T47D (cell line): ENCODE measurements at regions not wholly inside any gene's neighbourhood (a gene's known extent, or its start where the extent isn't known, plus 50 kb on each side); places are given as distances from the start of the nearest gene placed in this dataset.

Source experiments
- DNase-seq, 2 experiments: peaks; one replicate each; pipeline versions ENCODE4 v3.0.0 to v3.0.0-alpha.2; 2011 to 2012; ENCODE audit warnings: low read depth in 1 of 2, low spot score in 1 of 2
- JUND ChIP-seq: IDR thresholded peaks from 2 replicates; pipeline ENCODE4 v1.6.1; 2012; ENCODE audit warnings: low read depth
- in situ Hi-C: cut with HindIII; loops from 2 replicates; pipeline ENCODE4 v1.10.0; 2016; ENCODE audit warnings: low sequenced_read_pairs, low pct_unique_long_range_greater_than_20kb

DNA sequence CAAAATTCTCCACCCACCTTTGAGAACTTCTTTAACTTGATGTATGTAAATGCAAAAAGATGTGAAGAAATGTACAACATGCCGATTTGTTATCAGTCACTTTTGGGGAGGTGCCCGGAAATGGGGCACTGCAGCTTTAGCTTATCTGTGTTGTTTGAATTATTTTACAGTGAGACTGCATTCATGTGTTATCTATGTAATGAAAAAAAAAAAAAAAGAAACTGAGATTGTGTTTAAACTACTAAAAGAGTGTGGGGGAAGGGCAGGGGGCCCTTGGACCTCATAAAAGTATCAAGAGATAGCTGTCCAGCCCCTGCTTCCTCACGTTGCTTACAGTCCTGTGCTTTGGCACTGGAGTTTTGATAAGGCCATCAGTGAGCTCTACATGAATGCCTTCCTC lies 259.4 kb downstream of the STK31 start:
- DNase-seq, result no peak
- no peak for TF ChIP-seq JUND
- in situ Hi-C loops, result no loop called here

DNA sequence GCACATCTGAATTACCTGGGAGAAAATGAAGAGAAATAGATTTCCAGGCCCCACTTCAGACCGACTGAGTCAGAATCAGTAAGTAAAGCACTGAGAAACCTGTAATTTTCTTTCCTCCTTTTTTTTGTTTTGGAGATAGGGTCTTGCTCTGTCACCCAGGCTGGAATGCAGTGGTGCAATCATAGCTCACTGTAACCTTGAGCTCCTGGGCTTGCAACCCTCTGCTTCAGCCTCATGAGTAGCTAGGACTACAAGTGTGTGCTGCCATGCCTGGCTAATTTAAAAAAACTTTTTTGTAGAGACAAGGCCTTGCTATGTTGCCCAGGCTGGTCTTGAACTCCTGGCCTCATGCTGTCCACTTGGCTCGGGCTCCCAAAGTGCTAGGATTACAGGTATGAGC lies 260.2 kb downstream of the STK31 start:
- in situ Hi-C loops, result no loop called here
- DNase-seq, result no peak
- TF ChIP-seq JUND, result no peak

DNA sequence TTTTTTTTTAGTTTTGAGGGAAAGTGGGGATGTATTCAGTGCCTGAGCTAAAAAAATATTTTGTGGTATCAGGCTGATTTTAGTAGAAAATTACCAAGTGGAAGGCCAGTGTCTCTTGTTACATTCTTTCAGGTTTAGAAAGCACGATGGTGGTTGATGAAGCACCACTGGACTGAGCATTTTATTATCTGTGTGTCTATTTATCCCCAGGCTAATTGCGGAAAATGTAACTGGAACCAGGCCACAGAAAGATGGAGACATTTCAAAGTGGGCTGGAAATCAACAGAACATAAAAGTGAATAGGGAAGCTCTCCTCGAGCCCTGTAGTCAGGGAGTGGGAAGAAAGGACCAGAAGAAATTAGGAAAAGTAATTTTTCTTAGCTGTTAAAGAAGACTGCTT lies 261.0 kb downstream of the STK31 start:
- DNase-seq, result no peak
- in situ Hi-C loops, result no loop called here
- no peak for TF ChIP-seq JUND

DNA sequence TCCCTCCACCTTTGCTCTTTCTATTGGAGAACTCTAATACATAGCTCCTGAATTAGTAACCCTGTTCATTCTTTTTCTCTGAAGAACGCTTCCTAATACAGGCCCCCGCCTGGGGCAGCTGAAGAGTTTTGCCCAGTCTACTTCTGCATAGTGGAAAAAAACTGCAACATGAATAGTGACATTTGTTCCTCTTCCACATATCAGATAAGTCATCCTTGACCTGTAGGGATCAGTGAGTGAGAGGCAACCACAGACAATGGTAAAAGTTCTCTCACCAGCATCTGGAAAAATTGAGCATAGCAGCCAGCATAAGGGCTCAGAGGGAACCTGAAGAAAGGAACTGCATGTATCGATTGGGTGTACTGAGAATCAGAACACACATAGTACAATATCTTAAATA lies 262.0 kb downstream of the STK31 start:
- in situ Hi-C loops, result no loop called here
- TF ChIP-seq JUND, result no peak
- DNase-seq, result no peak

DNA sequence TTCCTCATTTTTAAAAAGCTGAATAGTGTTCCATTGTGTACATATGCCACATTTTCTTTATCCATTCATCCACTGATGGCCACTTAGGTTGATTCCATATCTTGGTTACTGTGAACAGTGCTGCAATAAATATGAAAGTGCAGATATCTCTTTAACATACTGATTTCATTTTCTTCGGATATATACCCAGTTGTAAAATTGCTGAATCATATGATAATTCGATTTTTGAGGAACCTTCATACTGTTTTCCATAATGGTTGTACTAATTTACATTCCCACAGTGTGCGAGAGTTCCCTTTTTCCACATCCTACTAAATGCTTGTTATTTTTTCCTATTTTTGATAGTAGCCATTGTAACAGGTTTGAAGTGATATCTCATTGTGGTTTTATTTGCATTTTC lies 263.2 kb downstream of the STK31 start:
- in situ Hi-C loops, result no loop called here
- TF ChIP-seq JUND, result no peak
- DNase-seq, result no peak

DNA sequence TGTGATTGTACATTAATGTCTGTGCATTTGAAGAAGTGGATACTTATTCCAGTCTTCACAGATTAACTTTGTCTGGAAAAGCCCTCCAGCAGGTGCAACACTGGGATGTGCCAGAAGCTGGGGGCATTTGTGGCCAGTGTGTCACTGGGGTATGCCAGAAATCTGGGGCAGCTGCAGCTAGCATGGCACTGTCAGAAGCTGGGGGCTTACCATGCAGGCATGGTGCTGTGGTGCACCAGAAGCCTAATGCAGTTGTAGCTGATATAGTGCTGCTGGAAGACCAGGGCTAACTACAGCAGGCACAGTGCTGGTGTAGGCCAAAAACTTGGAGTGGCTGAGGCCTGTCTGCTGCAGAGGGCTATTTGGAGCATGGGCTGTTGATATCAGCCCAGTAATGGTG lies 270.1 kb downstream of the STK31 start:
- DNase-seq, result no peak
- no peak for TF ChIP-seq JUND
- in situ Hi-C loops, result no loop called here

DNA sequence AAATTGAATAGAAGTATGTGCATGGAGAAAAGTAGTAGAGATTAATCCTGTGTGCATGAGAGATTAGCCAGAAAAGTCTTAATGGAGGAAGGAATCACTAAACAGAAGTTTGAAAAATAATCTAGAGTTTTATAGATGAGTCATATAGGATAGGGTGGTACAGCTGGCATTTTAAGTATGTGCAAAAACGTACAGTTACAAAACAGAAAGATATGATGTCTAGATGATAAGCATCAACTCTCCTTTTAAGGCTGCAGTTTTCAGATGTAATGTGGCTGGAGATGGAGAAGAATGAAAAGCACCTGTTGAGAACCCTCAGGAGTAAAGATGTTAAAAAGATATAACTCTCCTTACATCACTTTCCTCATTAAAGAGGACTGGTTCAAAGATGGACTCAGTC lies 271.3 kb downstream of the STK31 start:
- in situ Hi-C loops, result no loop called here
- no peak for TF ChIP-seq JUND

DNA sequence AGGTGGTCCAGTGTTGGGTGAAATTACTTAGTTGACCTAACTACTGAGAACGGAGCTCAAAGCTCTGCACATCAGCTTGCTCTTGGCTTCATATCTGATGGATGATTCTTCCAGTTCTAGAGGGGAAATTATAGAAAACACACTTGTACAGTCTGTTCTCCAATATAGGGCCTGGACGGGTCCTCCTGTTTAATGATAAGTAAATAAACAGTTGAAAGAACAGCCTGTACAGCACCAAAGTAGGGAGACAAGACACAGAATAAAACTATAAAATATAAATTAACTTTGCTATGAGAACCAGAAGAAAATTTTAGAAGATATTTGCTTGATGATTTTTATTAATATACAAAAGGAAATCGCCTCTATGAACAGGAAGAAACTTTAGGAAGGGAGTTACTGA lies 271.7 kb downstream of the STK31 start:
- no peak for TF ChIP-seq JUND
- DNase-seq, result no peak
- in situ Hi-C loops, result no loop called here

More for the DNA sequence above, 271.3 kb downstream of the STK31 start:
- no peak for DNase-seq

DNA sequence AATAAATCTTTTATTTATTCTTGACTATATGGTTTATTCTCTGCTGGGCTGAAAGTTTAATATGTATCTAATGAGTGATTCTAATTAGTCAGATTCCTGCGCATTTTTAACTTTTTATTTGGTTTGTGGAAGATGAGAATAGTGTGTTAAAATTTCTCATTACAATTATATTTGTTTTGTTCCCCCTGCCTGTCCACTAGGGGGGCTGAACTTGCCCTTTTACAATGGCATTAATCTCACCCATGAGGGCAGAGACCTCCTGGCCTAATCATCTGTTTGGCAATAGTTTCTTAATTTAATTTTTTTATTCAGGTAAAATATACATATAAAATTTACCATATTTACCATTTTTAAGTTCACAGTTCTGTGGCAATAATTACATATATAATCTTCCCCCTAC lies 278.5 kb upstream of the NPY start:
- TF ChIP-seq JUND, result no peak
- in situ Hi-C loops, result no loop called here
- DNase-seq, result no peak

DNA sequence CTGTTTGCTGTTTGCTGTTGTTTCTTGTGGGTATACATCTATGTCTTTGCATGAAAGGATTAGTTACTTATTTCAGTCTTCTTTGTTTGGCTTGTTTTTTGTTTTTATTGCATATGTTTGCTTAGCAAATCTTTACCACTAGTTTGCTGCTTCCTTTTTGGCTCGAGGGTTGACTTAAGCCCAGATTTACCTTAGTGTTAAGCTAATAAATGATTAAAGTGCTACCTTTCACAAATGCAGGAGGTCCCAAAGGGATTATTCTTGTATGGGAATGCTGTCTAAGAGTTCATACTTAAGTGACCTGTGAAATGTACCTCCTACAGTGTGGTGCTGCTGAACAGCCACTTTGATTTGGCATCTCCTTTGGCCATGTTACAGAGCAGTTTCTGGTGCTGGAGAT lies 273.5 kb upstream of the NPY start:
- no peak for TF ChIP-seq JUND
- in situ Hi-C loops, result no loop called here
- DNase-seq, result no peak

DNA sequence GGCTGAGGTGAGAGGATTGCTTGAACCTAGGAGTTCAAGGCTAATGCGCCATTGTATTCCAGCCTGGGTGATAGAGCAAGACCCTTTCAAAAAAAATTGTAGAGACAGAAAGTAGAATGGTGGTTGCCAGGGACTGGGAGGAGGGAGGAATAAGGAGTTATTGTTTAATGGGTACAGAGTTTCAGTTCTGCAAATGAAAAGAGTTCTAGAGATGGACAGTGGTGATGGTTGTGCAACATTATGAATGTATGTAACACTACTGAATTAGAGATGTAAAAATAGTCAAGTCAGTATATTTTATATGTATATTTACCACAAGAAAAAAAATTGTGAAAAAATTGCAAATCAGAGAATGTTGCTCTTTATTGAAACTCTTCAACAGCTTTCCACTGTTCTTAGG lies 266.5 kb upstream of the NPY start:
- no peak for TF ChIP-seq JUND
- in situ Hi-C loops, result no loop called here
- no peak for DNase-seq

DNA sequence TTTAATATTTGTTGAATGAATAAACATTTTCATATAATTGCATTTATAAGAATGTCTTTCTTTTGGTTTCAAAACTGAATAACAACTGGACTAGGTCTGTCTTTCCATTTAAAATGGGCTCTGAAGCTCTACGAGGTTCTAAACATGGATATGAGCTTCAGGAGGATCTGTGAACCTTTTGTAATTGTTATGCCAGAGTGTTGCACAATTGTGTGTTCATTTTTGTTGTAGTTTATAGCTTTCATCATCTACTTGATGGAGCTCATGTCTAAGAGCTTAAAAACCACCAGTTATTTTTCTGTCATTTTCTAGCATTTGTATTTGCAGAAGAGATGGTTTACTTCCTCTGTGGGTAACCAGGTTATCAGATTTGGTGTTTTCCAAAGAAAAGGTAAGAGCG lies 265.7 kb upstream of the NPY start:
- no peak for TF ChIP-seq JUND
- in situ Hi-C loops, result no loop called here
- no peak for DNase-seq

DNA sequence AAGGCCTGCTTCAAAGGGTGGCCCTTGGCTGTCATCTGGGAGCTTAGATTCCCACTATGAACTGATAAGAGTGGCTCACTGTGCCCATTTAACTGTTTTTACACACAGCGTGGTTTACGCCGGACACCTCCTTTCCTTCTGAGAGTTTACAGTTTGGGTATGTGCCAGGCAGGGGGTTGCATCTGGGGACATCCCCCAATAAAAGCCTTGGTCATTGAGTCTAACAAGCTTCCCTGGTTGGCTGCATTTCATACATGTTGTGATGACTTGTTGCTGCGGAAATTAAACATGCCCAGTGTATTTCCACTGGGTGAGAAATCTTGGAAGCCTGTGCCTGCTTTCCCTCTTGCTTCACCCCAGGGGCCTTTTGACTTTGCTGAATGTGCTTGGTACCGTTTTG lies 264.1 kb upstream of the NPY start:
- in situ Hi-C loops, result no loop called here
- no peak for DNase-seq
- TF ChIP-seq JUND, result no peak

DNA sequence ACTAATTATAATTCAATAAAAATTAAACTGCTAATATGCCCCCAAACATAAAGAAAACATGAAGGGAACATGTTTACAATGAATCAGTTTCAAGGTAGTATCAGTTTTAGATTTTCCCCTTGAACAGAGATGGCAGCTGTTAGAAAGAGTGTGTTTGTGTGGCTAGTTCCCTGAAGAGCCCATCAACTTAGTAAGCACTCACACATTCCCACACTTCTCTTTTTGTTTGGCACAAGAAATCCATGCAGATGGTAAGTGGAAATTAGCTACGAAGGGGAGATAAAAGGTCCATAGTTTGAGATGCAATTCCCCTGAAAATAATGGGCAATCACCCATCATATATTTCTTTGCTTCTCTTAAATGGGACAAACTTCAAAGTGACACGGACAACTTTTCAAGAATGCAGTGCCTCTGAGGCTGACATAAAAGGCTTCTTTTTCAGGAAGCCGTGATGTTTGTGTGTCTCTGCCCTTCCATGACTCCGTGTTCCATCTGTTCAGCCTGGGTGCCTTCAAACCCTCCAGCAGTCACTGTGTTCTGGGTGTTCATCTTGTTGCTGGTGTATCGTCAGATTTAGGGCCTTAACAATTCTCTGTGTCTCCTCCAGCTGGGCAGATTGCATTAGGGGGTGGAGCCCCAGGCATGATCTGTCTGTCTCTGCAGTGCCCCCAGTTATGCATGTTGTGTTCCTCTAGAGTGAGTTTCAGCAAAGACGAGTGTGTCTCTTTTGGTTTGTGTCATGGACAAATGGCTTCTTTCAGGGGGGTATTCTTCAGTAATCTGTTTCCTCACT lies 259.5 kb upstream of the NPY start:
- in situ Hi-C loops, result no loop called here
- DNase-seq, result no peak
- TF ChIP-seq JUND, result no peak
